HG03565 (cell line): ENCODE measurements at regions not wholly inside any gene's neighbourhood (a gene's known extent, or its start where the extent isn't known, plus 50 kb on each side); places are given as distances from the start of the nearest gene placed in this dataset.

Experiments used
- ATAC-seq: cut with Tn5 transposase; IDR thresholded peaks from one replicate; pipeline ENCODE4 v1.9.1; 2021; ENCODE audit warnings: mild to moderate bottlenecking, moderate library complexity; ENCODE audit not compliant: unreplicated experiment

- ATAC-seq = no peak
Measured at GRCh38 chr7:25994433-25994994, 157.5 kb upstream of the NFE2L3 start.

- ATAC-seq = no peak
Measured at GRCh38 chr7:25995216-25995615, 156.8 kb upstream of the NFE2L3 start.

- no peak for ATAC-seq
Measured at GRCh38 chr7:25996006-25996408, 156.0 kb upstream of the NFE2L3 start.

- no peak for ATAC-seq
Measured at GRCh38 chr7:25998499-25998898, 153.5 kb upstream of the NFE2L3 start.

- ATAC-seq = no peak
Measured at GRCh38 chr7:26000841-26001240, 151.2 kb upstream of the NFE2L3 start.

- no peak for ATAC-seq
Measured at GRCh38 chr7:26001662-26002244, 150.2 kb upstream of the NFE2L3 start.

GRCh38 chr7:26005683-26006410, 146.2 kb upstream of the NFE2L3 start:
- ATAC-seq = no peak

GRCh38 chr7:26006426-26006825, 145.6 kb upstream of the NFE2L3 start:
- ATAC-seq = no peak

GRCh38 chr7:26007510-26007909, 144.5 kb upstream of the NFE2L3 start:
- ATAC-seq = no peak

GRCh38 chr7:26008428-26008827, 143.6 kb upstream of the NFE2L3 start:
- ATAC-seq = no peak

- ATAC-seq = peak; percentile 49
Measured at GRCh38 chr7:26011039-26011696, 140.8 kb upstream of the NFE2L3 start.

- ATAC-seq = no peak
Measured at GRCh38 chr7:26013551-26014083, 138.4 kb upstream of the NFE2L3 start.

- no peak for ATAC-seq
Measured at GRCh38 chr7:26022982-26023381, 129.0 kb upstream of the NFE2L3 start.

- no peak for ATAC-seq
Measured at GRCh38 chr7:26029911-26030310, 122.1 kb upstream of the NFE2L3 start.

GRCh38 chr7:26034391-26034790, 117.6 kb upstream of the NFE2L3 start:
- ATAC-seq = no peak

- ATAC-seq = no peak
Measured at GRCh38 chr7:26035552-26035951, 116.4 kb upstream of the NFE2L3 start.

GRCh38 chr7:26036092-26036491, 115.9 kb upstream of the NFE2L3 start:
- no peak for ATAC-seq

- ATAC-seq = no peak
Measured at GRCh38 chr7:26038201-26038990, 113.6 kb upstream of the NFE2L3 start.

- ATAC-seq = no peak
Measured at GRCh38 chr7:26040085-26040484, 111.9 kb upstream of the NFE2L3 start.

- ATAC-seq = no peak
Measured at GRCh38 chr7:26042237-26042636, 109.8 kb upstream of the NFE2L3 start.

- ATAC-seq = no peak
Measured at GRCh38 chr7:26043801-26044200, 108.2 kb upstream of the NFE2L3 start.
